Hippocampal formation (tissue), 2 donors: ENCODE measurements at regions not wholly inside any gene's neighbourhood (a gene's known extent, or its start where the extent isn't known, plus 50 kb on each side); places are given as distances from the start of the nearest gene placed in this dataset.

ENCODE experiments used
- DNase-seq, 2 donors: peaks; one replicate each; lab custom pipeline; 2025; lab: John Stamatoyannopoulos, UW

DNA sequence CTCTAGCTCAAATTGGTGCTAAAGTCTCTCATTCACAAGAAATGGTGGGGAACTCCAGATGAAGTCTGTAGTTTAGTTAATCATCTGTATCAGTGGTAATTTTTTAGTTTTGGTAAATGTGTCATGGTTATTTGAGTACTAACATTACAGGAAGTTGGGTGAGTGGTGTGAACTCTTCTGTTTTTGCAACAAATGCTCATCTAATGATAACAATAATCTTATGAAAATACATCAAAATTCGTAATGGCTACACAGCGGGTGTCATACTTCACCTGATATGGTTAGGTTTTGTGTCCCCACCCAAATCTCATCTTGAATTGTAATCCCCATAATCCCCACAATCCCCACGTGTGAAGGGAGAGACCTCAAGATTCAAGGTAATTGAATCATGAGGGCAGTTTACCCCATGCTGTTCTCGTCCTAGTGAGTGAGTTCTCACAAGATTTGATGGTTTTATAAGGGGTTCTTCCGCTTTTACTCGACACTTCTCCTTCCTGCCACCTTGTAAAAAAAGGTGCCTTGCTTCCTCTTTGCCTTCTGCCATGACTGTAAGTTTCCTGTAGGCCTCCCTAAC is 209.3 kb upstream of the FOXN3 start:
- no peak for DNase-seq

DNA sequence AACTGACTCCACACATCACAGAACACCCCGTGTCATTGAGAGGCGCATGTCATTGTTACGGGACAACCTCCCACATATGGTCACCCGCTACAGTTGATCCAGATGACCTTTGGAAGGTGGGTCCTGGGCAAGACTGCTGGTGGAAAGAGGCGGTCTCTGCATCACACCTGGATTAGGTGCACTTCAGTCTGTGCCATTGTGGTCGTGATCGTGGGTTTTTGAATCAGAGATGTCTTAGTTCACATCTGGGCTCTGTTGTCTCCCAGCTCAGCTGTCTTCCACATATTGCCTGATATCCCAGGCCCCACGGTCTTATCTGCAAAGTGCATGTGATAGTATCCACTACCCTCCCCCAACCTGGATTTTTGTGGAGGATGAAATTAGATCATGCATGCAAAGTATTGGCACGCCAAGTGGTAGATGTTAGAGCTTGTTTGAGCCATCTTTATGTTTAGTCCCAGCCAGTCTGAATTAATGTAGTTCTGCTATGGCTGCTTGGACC is 208.7 kb upstream of the FOXN3 start:
- no peak for DNase-seq

DNA sequence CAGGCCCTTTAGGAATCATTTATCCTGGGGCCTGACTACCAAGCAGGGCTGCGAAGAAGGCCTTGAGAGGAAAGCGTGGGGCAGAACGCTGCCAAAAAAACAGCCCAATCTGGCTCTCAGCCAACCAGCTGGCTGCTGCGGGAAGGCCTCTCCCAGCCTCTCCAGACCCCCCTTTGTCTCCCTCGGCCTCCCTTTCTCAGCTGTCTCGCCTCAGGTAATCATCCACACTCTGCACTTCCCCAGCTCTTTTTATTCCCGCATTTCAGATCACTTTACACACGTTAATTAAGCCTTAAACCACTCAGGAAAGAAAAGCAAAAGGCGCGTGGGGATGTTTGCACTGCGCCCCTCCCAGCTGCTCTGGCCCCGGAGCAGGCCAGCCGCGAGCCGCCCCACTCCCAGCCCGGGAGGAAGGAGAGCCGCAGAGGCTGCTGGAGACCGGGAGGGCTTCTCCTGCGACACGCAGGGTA is 208.2 kb upstream of the FOXN3 start:
- peak in 1 of 2 donors; percentile 20 for DNase-seq

DNA sequence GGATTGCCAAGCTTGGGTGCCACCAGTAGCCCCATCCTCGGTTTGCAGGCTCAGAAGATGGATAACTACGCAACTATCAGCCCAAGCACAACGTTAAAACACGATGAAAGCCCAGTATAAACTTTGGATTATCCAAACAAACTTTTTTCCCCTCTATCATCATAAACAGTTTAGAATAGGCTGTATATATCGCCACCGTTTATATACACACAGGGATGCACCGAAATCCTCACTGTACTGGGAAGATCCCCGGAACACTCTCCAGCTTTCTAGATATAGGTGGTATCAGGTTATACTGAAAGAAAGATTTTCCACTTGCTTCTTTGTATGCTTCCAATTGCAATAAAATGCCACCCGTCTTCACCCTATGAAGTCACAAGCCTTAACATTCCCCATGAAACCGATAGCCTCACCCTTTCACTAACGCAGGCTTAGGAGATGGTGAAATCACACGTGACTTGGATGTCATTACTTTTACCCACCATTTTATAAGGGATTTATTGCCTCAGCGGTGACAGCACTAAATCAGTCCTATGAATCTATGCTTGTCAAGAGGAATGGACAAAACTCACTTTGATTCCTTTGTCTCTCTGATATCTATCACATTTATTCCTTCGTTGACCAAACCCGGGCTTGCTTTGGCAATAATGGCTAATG is 207.6 kb upstream of the FOXN3 start:
- DNase-seq, result peak in 1 of 2 donors; percentile 18

DNA sequence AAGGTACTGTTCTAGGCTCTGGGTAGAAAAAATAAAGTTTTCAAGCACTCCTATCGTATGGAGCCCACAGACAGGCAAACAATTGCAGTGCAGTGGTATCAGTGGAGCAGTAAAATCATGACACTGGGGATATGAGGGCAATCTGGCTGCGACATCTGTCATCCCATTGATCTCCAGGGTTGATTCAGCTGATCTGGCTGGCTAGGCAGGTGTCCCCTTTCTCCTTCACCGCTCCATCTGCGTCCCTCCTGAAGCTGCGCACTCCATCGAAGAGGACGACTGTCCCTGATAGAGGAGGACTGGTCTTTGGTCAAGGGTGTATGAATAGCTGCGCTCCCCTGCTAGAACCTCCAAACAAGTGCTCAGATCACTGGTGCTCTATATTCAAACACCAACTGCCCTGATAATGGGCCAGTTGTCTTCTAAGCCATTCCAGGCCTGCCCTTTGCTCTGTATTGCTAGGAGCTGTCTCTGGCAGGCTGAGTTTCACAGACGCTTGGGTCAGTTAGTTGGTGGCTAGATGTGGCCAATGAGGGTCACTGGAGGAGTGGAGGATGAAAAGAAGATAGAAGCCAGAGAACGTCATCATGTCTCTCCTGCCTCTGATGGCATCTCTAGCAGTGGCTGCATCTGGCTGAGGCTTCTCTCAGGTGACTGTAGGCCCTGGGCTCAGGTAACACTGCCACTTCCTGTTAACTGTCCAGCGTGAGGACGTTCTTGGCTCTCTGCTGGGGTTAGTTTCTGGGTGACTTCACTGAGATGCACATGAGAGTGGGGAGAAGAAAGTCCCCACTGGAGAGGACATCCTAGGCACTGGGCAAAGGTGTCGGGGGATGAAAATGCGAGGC is 205.0 kb upstream of the FOXN3 start:
- DNase-seq, result no peak

DNA sequence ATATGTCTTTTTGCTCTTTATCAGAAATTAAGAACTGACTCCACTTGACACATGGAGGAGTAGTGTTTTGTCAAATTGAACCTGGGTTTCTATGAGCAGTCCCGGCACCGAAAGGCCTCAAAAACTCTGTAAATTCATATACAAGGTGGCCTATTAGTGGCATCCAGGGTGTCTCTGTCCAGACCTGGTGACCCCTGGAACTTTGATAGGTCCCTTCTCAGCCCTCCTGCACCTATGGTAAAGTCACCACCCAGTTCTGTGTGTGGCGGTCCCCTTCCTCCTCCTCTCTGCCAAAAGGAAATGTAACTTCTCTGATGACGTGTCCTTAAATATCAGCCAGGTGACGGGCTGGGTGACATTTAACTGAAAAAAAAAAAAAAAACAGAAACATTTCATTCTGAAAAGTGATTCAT is 204.0 kb upstream of the FOXN3 start:
- no peak for DNase-seq

DNA sequence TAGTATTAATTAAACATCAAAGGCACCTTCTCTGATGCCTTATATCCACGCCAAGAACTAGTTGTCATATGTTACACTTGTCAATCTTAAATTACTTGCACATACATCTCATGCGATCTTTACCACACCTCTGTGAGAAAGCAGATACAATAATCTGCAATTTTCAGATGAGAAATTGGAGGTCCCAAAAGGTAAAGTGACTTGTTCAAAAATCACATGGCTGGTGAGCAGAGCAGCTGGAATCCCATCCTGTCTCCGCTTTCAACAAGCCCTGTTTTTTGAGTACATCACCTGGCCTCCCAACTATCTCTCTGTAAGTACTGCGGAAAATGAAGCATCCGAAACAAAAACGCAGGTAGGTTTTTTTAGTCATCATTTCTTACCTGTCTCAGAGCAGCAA is 203.4 kb upstream of the FOXN3 start:
- DNase-seq, result no peak

DNA sequence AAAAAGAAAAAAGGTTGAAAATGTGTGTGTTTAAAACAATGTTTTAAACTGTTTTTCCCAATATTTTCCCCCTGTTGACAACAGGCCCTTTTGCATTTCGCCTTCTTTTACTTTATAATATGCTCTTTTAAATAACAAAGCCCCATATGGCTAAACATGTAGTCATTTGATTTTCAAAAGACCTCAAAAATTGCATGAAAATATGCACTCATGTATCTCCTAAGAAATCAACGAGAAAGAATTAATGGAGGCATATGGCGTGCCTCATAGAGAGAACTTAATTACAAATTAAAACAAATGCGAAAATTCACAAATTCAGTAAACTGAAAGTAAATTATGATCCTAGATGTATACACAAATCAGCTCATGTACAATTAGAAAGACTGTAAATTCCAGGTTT is 202.6 kb upstream of the FOXN3 start:
- DNase-seq, result no peak

DNA sequence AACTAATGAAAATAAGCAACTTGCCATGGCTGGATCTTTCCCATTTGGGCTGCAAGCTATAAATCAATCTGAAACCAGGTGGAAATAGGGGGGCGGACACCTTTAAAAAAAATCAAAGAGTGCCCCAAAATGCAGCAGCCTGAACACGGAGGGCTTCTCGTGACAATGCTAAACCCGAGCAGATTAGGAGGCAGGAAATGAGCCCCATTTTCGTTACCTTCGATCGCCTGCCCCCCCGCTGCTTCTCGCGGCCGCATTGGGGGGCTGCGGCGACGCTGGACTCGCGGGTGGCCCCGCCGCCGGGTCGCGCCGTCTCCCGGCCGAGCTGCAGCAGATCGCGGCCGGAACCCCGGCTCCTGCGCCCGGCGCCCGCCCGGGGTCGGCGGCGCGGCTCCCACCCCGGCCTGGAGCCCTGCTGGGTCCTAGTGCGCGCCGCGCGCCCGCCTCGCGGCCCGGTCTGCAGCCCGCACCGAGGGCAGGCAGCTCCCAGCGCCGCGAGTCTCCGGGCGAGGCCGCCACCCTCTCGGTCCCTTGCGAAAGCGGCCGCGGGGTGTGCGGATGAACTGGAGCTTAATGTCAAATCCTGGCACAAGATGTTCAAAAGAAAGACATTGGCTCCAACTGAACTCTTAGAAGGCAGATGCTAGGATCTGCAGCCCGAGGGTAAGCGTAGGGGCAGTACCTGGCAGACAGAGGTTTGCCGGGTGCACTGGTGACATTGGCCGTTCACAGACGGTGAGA is 201.9 kb upstream of the FOXN3 start:
- peak; percentile 52 to 62 for DNase-seq

DNA sequence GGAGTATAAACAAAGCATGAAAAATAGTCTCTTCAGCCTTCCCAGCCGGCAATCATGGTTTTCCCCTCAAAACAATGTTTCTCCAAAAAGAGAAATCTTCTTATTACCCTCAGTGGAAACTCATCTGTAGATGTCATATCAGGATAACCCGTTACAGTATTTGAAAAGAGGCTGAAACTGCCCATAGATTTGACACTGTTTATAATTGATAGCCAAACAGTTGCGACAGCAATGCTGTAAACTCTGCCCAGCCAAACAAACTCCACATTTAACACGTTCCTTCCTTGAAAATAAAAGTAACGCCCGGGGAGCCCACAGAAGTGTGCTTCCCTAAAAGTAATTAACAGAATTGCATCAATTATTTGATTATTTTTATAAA is 201.3 kb upstream of the FOXN3 start:
- peak in 1 of 2 donors; percentile 52 for DNase-seq

DNA sequence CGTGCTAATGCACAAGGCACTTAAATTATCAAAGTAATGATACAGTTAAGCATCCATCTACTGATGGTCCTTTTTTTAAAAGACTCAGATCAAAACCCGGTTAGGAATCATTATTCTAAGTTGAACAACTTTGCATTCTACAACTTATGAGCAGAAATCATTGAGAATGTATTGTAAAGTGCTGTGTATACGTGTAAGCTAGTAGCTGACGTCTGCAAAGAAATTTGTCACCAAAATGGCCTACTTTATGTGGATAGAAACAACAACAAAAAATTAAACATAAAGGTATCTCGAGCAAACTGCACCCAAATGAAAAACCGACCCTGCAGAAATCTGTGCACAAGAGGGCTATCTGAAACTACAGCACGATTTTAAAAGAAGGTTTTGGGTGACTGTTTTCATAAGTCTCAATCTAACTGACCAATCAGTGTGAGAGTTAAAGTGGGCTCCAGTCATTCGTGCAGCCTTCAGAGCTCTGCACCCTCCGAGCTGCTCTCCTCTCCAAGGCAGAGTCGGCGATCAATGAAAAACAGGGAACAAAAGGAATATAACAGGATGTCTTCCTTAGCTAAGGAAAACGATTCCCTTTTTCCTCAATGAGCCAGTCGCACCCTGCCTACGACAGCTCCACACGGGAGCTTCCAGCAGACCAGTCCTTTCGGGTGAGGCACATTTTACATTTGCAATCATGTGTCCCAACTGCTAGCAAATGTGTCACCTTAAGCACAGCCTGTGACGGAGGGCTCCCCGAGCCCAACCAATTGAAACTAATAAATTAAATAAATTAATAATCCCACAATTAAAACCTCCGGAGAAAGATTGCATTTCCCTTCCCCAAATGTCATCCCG is 200.7 kb upstream of the FOXN3 start:
- peak; percentile 41 to 54 for DNase-seq

DNA sequence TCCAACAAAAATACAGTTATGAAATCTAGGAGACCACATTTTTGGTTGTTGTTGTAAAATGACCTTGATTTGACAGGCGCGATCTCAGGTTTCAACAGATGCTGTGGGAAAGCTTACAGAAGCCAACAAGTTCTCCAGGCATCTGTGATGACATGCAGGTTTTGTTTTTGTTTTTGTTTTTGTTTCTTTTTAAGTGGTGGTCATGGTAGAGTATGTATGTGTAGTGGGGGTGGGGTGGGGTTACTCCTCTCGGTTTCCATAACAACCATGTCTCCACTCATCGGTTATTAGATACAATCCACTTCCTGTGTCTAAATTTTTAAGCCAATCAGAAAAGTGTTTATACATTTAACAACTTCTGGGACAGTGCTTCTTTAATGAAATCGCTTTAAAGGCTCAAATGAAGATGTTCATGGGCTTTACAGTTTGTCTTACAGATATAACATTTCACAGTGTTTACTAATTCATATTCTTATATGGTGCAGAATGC is 199.9 kb upstream of the FOXN3 start:
- no peak for DNase-seq

DNA sequence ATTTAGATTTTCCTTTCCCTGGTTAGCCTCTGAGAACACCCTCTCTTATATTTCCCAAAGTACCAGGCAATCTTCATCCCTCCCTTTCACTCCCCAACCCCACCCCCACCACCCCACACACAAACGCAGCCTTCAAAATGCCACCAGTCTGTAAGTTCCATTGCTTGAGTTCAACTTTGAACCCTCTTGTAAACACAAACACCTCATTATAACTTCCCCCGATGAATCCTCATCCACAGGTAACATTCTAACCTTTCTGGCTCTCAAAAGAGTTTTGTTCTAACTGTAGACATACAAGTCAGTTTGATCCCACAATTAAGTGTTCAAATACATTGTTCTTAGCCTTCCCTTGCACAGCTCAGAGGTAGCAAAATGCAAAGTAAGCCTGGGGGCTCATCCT is 199.4 kb upstream of the FOXN3 start:
- no peak for DNase-seq

DNA sequence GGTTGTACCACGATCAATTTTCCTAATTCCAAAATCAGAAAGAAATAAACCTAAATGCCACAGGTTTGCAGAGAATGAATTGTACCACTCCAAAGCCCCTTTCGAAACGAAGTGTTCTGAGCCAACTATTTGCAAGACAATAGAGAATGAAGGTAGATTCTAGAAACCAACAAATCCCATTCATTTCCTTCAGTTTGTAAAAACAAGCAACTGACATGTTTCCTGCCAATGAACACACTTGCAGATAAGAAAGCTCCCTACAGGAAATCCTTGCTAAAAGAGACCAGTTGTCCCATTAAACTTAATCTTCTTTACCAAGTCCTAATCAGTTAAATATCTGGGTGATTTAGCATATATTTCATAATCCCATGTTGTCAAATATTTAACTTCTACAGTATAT is 198.4 kb upstream of the FOXN3 start:
- no peak for DNase-seq

DNA sequence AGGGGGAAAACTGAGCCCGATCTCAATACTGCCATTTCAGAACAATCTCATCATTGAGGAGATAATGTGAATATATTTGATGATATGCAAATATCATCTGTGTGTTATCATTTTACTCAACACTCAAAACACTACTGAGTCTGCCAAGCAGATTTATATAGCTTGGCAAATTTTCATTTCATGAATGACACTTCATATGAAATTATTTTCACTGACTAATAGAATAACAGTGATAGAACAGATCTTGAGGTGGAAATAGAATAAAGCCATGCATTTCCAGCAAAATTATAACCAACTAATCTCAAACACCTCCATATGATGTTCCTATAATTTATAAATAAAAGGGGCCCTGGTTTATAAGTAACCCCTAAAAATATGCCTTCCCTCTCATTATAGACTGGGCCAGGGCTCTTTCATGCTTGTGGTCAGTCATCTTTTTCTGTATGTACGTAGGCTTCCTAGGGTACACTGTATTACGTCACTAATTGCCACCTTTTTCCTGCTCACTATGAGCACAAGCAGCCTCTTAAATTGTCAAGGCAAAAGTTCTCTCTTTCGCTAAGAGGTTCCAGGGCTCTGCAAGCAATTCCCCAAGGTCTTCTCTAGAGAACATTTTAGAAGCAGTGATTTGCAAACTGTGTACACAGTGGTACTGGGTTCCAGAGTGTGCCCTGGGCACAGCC is 197.1 kb upstream of the FOXN3 start:
- DNase-seq, result no peak

DNA sequence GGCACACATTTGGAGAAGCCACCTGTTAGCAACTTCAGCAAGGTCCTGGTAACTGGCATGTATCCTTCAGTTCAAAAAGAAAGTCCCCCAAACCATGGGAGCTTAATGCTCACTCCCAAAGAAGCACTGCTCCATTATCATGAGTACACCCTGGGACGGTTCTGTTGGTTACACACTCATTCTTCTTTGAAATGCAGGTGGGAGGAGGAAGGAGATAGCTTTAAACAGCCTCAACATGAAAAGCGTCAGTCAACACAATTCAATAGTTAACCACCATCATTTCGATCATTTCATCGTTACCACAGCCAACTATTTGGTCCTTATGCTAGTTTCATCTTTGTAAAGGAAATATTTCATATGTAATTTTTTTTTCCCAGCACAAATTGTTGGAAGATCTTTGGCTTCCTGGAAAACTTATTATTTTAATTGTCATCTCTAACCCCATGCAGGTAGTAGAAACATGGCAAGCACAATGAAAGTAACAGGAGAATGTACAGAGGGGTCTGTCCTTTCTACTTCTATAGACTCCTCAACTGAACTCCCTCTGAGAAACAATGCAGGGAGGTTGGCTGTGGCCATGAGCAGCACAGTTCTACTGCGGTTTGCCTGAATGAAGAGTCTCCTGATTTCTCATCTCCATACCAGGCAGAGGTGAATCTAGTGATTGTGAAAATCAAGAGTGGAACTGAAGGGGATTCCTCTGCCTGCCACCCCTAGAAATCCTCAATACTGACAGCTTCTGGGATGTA is 196.4 kb upstream of the FOXN3 start:
- no peak for DNase-seq

DNA sequence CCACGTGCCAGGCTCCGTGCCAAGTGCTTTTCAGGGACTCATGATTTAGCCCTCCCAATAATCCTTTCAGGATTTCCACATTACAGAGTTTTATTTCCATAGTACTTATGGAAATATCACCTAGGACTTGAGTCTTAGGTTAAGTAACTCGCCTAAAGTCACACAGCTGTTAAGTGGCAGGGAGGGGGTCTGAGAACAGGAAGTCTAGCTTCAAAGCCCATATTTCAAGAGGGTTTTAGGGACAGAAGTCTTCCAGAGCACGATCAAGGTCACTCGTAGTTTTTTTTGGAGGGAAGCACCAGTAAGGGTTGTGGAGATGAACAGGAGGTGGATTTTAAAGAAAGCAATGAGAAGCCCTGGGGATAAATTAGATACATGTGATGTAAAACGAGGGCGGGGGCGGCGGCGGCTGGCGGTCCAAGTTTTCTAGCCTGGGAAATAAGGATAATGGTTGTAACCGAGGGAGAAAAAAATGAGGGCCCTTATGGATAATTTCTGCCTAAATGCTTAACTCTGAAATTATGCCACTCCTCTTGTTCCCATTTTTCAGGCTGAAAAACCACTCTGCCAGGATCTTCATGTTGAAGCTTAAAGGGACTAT is 192.6 kb upstream of the FOXN3 start:
- DNase-seq, result no peak

DNA sequence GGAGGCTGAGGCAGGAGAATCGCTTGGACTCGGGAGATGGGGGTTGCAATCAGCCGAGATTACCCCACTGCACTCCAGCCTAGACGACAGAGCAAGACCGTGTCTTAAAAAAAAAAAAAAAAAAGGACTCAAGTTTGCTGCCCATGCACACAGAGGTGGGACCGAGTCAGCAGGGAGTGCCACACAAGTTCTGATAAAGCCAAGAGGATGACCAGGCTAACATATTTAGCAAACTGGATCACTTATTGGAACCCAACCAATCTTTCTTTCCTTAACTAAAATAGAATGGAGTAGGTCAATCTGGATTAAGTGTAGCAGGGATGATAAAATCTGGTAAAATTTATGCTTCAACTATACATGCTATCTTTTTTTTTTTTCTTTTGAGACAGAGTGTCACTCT is 190.4 kb upstream of the FOXN3 start:
- DNase-seq, result no peak

DNA sequence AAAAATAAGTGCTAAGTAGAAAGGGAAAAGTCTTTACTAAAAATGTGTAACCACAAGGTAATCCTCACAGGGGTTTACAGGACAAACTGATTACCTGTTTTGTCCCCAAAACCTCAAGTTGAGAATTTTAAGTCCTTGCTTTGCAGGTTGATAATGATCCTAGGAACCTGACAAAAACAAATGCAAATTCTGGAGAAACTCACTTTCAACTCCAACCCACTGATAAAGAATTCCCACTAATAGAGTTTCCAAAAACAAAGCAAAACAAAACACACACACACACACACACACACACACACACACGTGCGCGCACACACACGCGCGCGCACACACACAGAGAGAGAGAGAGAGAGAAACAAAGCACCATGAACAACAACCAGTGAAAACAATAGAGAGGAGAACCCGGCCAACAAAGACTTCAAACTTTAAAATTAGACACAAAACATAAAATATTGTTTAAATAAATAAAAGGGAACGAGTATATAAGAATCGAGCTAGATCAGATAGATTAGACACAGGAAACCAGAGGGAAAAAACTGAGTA is 187.0 kb upstream of the FOXN3 start:
- DNase-seq, result no peak
